SU-DHL-6 (cell line): ENCODE measurements at regions not wholly inside any gene's neighbourhood (a gene's known extent, or its start where the extent isn't known, plus 50 kb on each side); places are given as distances from the start of the nearest gene placed in this dataset.

Experiments
- CTCF ChIP-seq: fragments of 200-600 bp; sonication (generic); IDR thresholded peaks from one replicate; pipeline ENCODE4 v1.5.1; 2017; ENCODE audit warnings: antibody characterized with exemption, mild to moderate bottlenecking, low read length, moderate library complexity; ENCODE audit not compliant: insufficient read depth, poor library complexity, severe bottlenecking
- EZH2phosphoT487 ChIP-seq: fragments of 200-600 bp; sonication (generic), shearing (Covaris generic); conservative IDR thresholded peaks from 2 replicates; pipeline ENCODE4 v1.6.1; 2018; ENCODE audit warnings: mild to moderate bottlenecking, antibody characterized with exemption, low read length, moderate library complexity, mixed read lengths

DNA sequence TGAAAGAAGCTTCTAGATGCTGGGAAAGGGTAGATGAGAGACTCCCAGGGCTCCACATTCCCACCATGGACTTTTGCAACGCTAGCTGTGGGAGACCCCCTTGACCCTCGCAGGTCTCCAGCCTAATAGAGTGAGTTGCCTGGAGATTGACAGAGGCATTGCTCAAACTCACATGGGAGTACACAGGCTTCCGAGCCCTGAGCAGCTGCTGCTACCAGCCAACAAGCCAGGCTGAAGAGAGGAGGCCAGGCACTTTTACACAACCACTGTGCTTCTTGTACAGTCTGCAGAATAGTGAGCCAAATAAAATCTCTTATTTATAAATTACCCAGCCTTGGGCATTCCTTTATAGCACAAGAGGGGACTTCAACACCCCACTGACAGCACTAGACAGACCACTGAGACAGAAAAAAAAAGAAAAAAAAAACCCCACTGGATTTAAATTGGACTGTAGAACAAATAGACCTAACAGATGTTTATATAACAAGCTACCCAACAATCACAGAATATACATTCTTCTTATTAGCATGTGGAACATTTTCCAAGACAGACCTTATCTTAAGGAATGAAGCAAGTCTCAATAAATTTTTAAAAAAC is 146.2 kb downstream of the ZFAND4 start:
- TF ChIP-seq CTCF: no peak
- TF ChIP-seq EZH2phosphoT487: no peak
